ENCODE measurements at regions not wholly inside any gene's neighbourhood (a gene's known extent, or its start where the extent isn't known, plus 50 kb on each side); places are given as distances from the start of the nearest gene placed in this dataset.

DNA sequence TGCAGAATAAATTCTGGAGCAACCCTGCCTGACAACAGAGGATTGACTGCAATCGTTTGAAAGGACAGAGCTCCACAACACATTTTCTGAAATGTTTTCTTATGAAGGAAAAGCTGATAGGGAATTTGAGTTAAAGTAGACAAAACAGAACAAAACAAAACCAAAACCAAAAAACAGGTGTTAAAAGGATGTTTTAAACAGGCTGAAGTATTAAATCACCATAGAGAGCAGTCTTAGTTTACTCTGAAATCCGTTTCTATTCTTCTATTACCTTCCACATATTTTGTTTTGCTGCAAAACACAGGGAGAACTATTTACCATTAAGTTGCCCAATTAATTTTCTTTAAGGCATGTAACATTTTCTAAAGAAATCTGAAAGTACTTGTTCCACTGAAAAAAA, 93.4 kb upstream of the MLIP start:
- TF ChIP-seq, protein P1, sequence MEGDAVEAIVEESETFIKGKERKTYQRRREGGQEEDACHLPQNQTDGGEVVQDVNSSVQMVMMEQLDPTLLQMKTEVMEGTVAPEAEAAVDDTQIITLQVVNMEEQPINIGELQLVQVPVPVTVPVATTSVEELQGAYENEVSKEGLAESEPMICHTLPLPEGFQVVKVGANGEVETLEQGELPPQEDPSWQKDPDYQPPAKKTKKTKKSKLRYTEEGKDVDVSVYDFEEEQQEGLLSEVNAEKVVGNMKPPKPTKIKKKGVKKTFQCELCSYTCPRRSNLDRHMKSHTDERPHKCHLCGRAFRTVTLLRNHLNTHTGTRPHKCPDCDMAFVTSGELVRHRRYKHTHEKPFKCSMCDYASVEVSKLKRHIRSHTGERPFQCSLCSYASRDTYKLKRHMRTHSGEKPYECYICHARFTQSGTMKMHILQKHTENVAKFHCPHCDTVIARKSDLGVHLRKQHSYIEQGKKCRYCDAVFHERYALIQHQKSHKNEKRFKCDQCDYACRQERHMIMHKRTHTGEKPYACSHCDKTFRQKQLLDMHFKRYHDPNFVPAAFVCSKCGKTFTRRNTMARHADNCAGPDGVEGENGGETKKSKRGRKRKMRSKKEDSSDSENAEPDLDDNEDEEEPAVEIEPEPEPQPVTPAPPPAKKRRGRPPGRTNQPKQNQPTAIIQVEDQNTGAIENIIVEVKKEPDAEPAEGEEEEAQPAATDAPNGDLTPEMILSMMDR (IDR thresholded peaks at IDR 0.05; ENCODE audit: borderline replicate concordance, extremely low read depth, low read length, poor library complexity, severe bottlenecking) = no peak
- no peak for TF ChIP-seq EZH2 (IDR thresholded peaks at IDR 0.05; ENCODE audit: borderline replicate concordance, low read depth, low read length, severe bottlenecking)

Data from DND-41 (cell line).